ENCODE measurements at regions not wholly inside any gene's neighbourhood (a gene's known extent, or its start where the extent isn't known, plus 50 kb on each side); places are given as distances from the start of the nearest gene placed in this dataset.

DNA sequence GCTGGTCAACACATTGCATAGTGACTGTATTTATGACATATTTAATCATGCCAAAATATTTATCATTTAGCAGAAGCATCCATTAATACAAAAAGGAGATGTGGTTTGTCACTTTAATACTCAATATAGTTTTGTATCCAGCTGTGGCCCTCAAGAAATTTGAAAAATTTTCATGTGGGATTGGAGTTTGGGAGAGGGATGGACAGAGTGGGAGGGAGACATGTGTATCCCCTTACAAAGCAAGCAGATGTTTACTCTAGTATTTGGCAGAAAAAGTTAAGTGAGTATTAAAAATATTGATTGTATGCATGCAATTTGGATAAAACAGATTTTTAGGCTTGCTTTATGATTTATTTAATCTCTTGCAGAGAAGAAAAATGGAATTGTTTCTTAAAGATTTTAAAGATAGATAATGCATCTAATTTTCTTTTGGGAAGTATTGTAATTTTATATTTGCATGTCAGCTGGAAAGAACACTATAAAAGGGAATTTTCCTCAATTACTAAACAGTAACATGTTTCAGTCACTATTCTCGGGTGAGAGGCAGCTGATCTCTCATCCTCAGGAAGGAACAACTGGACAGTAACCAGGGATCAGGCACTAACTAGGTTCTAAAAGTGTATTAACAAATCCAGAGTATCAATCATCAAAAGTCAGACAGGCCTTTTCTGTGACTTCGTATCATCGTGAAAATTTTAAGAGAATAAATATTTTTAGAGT is 1184.7 kb upstream of the NXPH2 start:
- TF ChIP-seq, protein P1, sequence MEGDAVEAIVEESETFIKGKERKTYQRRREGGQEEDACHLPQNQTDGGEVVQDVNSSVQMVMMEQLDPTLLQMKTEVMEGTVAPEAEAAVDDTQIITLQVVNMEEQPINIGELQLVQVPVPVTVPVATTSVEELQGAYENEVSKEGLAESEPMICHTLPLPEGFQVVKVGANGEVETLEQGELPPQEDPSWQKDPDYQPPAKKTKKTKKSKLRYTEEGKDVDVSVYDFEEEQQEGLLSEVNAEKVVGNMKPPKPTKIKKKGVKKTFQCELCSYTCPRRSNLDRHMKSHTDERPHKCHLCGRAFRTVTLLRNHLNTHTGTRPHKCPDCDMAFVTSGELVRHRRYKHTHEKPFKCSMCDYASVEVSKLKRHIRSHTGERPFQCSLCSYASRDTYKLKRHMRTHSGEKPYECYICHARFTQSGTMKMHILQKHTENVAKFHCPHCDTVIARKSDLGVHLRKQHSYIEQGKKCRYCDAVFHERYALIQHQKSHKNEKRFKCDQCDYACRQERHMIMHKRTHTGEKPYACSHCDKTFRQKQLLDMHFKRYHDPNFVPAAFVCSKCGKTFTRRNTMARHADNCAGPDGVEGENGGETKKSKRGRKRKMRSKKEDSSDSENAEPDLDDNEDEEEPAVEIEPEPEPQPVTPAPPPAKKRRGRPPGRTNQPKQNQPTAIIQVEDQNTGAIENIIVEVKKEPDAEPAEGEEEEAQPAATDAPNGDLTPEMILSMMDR (IDR thresholded peaks at IDR 0.05), result no peak
- no peaks in the 10 kb centered on the region for H3K27me3 ChIP-seq (ENCODE audit: insufficient read depth in 3 of 3, low read length in 2 of 3)
- H3K36me3 ChIP-seq (ENCODE audit: insufficient read depth in 1 of 2, low read depth in 1 of 2), result no peaks in the 10 kb centered on the region
- 32 to 48% (median 35%) methylated on average over 3 of the region's 3 CpGs for WGBS, 3 donors
- H3K4me1 ChIP-seq, result no peaks in the 10 kb centered on the region
- H3K4me3 ChIP-seq, result no peak overlapping the region
- no peak overlapping the region for H3K27ac ChIP-seq
- no peak for ATAC-seq
- no peaks in the 10 kb centered on the region for H3K9me3 ChIP-seq
- no peak for DNase-seq
- intact Hi-C loops (cut with DNase I), result no loop called here

DNA sequence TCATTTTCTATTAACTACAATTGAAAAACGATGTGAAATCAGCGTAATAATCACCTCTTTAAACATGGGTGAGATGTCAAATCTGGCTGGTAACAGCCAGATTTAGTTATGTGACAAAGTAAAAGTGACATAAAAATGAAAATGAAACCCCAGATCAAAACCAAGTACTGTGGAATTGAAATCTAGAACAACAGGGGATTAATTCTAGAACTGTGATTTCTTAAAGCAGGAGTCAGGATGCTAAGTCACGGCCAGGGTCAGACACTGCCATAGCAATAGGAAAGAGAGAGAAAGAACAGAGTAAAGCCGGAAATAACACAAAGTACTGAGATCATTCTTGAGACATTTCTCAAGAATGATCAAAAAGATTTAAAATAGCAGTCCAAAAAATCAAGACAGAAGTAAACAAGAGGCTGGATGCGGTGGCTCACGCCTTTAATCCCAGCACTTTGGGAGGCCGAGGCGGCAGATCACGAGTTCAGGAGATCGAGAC is 1183.7 kb upstream of the NXPH2 start:
- H3K9me3 ChIP-seq, result no peaks in the 10 kb centered on the region
- intact Hi-C loops (cut with DNase I), result no loop called here
- ATAC-seq (no peak), DNase-seq (no peak)
- H3K27me3 ChIP-seq (ENCODE audit: insufficient read depth in 3 of 3, low read length in 2 of 3), result no peaks in the 10 kb centered on the region
- TF ChIP-seq, protein P1 (IDR thresholded peaks at IDR 0.05), result no peak
- no peak overlapping the region for H3K27ac ChIP-seq
- no peaks in the 10 kb centered on the region for H3K4me1 ChIP-seq
- no peaks in the 10 kb centered on the region for H3K36me3 ChIP-seq (ENCODE audit: insufficient read depth in 1 of 2, low read depth in 1 of 2)
- H3K4me3 ChIP-seq, result no peak overlapping the region
- WGBS, 3 donors, result 78 to 83% (median 82%) methylated on average over 10 of the region's 10 CpGs

DNA sequence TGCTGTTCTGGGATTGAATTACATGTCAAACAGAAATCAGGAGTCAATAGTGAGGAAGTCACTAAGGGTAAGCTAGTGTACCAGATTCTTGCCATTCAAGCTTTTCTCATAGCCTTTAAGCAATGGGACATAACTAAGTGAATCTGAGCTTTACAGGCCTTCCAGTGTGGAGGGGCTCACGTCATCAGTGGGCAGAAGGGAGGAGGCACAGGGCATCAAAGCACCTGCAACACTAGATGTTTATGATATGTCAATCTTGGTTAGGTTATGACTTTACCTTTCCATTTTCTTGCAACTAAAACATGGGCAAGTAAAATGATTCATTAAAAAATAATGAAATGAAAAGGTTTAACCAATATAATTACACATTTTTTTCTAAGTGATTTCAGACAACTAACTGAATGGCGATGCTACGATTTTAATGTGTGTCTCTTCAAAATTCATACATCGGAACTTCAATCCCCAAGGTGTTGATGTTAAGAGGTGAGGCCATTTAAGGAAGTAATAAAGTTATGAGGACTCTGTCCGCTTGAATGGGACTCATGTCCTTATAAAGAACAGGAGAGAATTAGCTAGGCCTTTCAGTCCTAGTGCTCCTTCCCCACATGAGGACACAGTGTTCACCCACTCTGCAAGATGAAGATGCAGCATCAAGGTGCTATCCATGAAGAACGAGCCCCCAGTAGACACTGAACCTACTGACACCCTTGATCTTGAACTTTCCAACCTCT is 1169.2 kb upstream of the NXPH2 start:
- TF ChIP-seq, protein P1 (IDR thresholded peaks at IDR 0.05), result no peak
- Histone ChIP-seq H3K27me3 (ENCODE audit: insufficient read depth in 3 of 3, low read length in 2 of 3) (no peaks in the 10 kb centered on the region), H3K4me1 (no peaks in the 10 kb centered on the region), H3K27ac (no peak overlapping the region), H3K9me3 (no peaks in the 10 kb centered on the region), H3K36me3 (ENCODE audit: insufficient read depth in 1 of 2, low read depth in 1 of 2) (no peaks in the 10 kb centered on the region), H3K4me3 (no peak overlapping the region)
- ATAC-seq (no peak), DNase-seq (no peak)
- WGBS, 3 donors, result 85 to 93% (median 91%) methylated on average over 6 of the region's 6 CpGs
- intact Hi-C loops (cut with DNase I), result no loop called here

DNA sequence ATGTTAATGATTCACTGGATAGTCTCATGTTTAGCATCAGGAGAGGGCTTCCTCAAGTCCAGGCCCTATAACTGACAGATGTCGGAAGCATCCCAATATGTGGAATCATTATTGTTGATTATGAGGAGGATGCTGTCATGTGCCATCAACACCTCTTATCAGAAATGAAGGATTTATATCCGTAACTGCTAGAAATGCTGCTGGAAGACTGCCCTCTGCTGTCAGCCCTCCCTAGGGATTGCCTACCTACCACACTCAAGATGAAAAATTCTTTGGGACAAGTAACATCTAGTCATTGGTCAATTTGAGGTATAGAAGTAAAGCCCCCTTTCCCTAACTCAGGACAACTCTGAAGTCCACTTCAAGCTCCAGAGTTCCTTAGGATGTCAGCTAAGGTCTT is 1166.5 kb upstream of the NXPH2 start:
- no peaks in the 10 kb centered on the region for H3K4me1 ChIP-seq
- TF ChIP-seq, protein P1 (IDR thresholded peaks at IDR 0.05), result no peak
- DNase-seq, result no peak
- H3K27me3 ChIP-seq (ENCODE audit: insufficient read depth in 3 of 3, low read length in 2 of 3), result no peaks in the 10 kb centered on the region
- H3K9me3 ChIP-seq, result no peaks in the 10 kb centered on the region
- no peak for ATAC-seq
- no peak overlapping the region for H3K4me3 ChIP-seq
- WGBS, 3 donors, result 86 to 91% (median 90%) methylated on average over 2 of the region's 2 CpGs
- intact Hi-C loops (cut with DNase I), result no loop called here
- no peak overlapping the region for H3K27ac ChIP-seq
- H3K36me3 ChIP-seq (ENCODE audit: insufficient read depth in 1 of 2, low read depth in 1 of 2), result no peaks in the 10 kb centered on the region

Data from psoas muscle (tissue), 7 donors.